HEK293 (cell line): ENCODE measurements at regions not wholly inside any gene's neighbourhood (a gene's known extent, or its start where the extent isn't known, plus 50 kb on each side); places are given as distances from the start of the nearest gene placed in this dataset.

Source experiments
- CTCF ChIA-PET: fragments of 350-600 bp; formaldehyde crosslinking; extraction: SDS; loops from one replicate; lab custom pipeline; 2021; ENCODE audit warnings: antibody characterized with exemption; lab: Yijun Ruan, JAX
- POLR2A ChIA-PET: fragments of 300-600 bp; formaldehyde crosslinking; extraction: SDS; loops from one replicate; lab custom pipeline; 2020; ENCODE audit warnings: antibody characterized with exemption, inconsistent platforms; lab: Yijun Ruan, JAX
- H3K27ac ChIP-seq: fragments of 200-500 bp; sonication (Bioruptor generic); 2 replicates; pipeline ENCODE4 v1.5.1; 2014; ENCODE audit warnings: low read depth, low read length, control low read depth, inconsistent platforms; ENCODE audit errors: extremely low read depth
- H3K36me3 ChIP-seq, 2 experiments: fragments of 200-500 bp in 1 of 2; sonication (Bioruptor generic) in 1 of 2; 1 replicate in 1 of 2; 2 replicates in 1 of 2; pipeline ENCODE4 v1.5.1; 2014 to 2017; ENCODE audit warnings: inconsistent platforms in 2 of 2, low read length in 2 of 2; ENCODE audit not compliant: control insufficient read depth in 2 of 2, insufficient read depth in 1 of 2
- H3K4me1 ChIP-seq: fragments of 200-500 bp; sonication (Bioruptor generic); 2 replicates; pipeline ENCODE4 v1.5.1; 2014; ENCODE audit warnings: mild to moderate bottlenecking, low read length, inconsistent platforms; ENCODE audit not compliant: control insufficient read depth, insufficient read depth
- H3K4me3 ChIP-seq: 2 replicates; pipeline ENCODE4 v1.5.1; 2011; ENCODE audit warnings: low read depth, mild to moderate bottlenecking, control low read depth, low read length, moderate library complexity
- H3K9me3 ChIP-seq: fragments of 200-500 bp; sonication (Bioruptor generic); 2 replicates; pipeline ENCODE4 v1.5.1; 2014; ENCODE audit warnings: low read depth, low read length, inconsistent platforms; ENCODE audit not compliant: control insufficient read depth, insufficient read depth
- AEBP2 ChIP-seq: fragments of 450-650 bp; formaldehyde crosslinking; IDR thresholded peaks from 2 replicates; pipeline ENCODE4 v1.5.1; 2016; ENCODE audit warnings: missing biosample characterization, missing genetic modification characterization, borderline replicate concordance
- EGR2 ChIP-seq: fragments of 450-650 bp; formaldehyde crosslinking; IDR thresholded peaks from 2 replicates; pipeline ENCODE4 v1.5.1; 2016; ENCODE audit warnings: low read depth, missing biosample characterization, missing genetic modification characterization
- KLF10 ChIP-seq: fragments of 450-650 bp; IDR thresholded peaks from 2 replicates; pipeline ENCODE4 v1.5.1; 2018; ENCODE audit warnings: missing biosample characterization, mild to moderate bottlenecking, missing genetic modification characterization
- KLF16 ChIP-seq: fragments of 450-650 bp; formaldehyde crosslinking; IDR thresholded peaks from 2 replicates; pipeline ENCODE4 v1.5.1; 2017; ENCODE audit warnings: missing biosample characterization, missing genetic modification characterization
- MEIS1 ChIP-seq: sonication (generic); formaldehyde crosslinking; IDR thresholded peaks from 2 replicates; pipeline ENCODE4 v1.8.1; 2022; ENCODE audit warnings: missing genetic modification reagents, mild to moderate bottlenecking, borderline replicate concordance
- ZBTB11 ChIP-seq: fragments of 450-650 bp; formaldehyde crosslinking; conservative IDR thresholded peaks from 2 replicates; pipeline ENCODE4 v1.5.1; 2016; ENCODE audit warnings: low read depth, missing biosample characterization, missing genetic modification characterization
- ZBTB26 ChIP-seq: fragments of 450-650 bp; formaldehyde crosslinking; optimal IDR thresholded peaks from 2 replicates; pipeline ENCODE3; 2016; ENCODE audit warnings: missing biosample characterization, mild to moderate bottlenecking, missing genetic modification characterization
- ZEB2 ChIP-seq: fragments of 450-650 bp; formaldehyde crosslinking; IDR thresholded peaks from 2 replicates; pipeline ENCODE4 v1.5.1; 2016; ENCODE audit warnings: missing biosample characterization, missing genetic modification characterization
- ZNF10 ChIP-seq: fragments of 450-650 bp; formaldehyde crosslinking; IDR thresholded peaks from 2 replicates; pipeline ENCODE4 v1.5.1; 2017; ENCODE audit warnings: missing biosample characterization, missing genetic modification characterization
- ZNF140 ChIP-seq: fragments of 450-650 bp; formaldehyde crosslinking; IDR thresholded peaks from 2 replicates; pipeline ENCODE4 v1.5.1; 2016; ENCODE audit warnings: missing biosample characterization, missing genetic modification characterization
- ZNF184 ChIP-seq: fragments of 450-650 bp; IDR thresholded peaks from 2 replicates; pipeline ENCODE4 v1.5.1; 2018; ENCODE audit warnings: missing biosample characterization, mild to moderate bottlenecking, missing genetic modification characterization
- ZNF221 ChIP-seq: fragments of 450-650 bp; formaldehyde crosslinking; IDR thresholded peaks from 2 replicates; pipeline ENCODE4 v1.5.1; 2017; ENCODE audit warnings: missing biosample characterization, missing genetic modification characterization, borderline replicate concordance
- ZNF280C ChIP-seq: fragments of 450-650 bp; formaldehyde crosslinking; IDR thresholded peaks from 2 replicates; pipeline ENCODE4 v1.5.1; 2016; ENCODE audit warnings: missing biosample characterization, missing genetic modification characterization
- ZNF280D ChIP-seq: fragments of 450-650 bp; formaldehyde crosslinking; IDR thresholded peaks from 2 replicates; pipeline ENCODE4 v1.5.1; 2016; ENCODE audit warnings: missing biosample characterization, missing genetic modification characterization
- ZNF350 ChIP-seq: fragments of 450-650 bp; formaldehyde crosslinking; IDR thresholded peaks from 2 replicates; pipeline ENCODE4 v1.5.0; 2017; ENCODE audit warnings: missing biosample characterization, mild to moderate bottlenecking, missing genetic modification characterization
- ZNF354C ChIP-seq: fragments of 450-650 bp; formaldehyde crosslinking; IDR thresholded peaks from 2 replicates; pipeline ENCODE4 v1.5.1; 2016; ENCODE audit warnings: missing biosample characterization, missing genetic modification characterization, low read depth, borderline replicate concordance
- ZNF362 ChIP-seq: fragments of 450-650 bp; formaldehyde crosslinking; IDR thresholded peaks from 2 replicates; pipeline ENCODE4 v1.5.1; 2016; ENCODE audit warnings: missing biosample characterization, missing genetic modification characterization
- ZNF48 ChIP-seq: fragments of 450-650 bp; formaldehyde crosslinking; IDR thresholded peaks from 2 replicates; pipeline ENCODE4 v1.5.1; 2016; ENCODE audit warnings: missing biosample characterization, missing genetic modification characterization
- ZNF514 ChIP-seq: fragments of 450-650 bp; formaldehyde crosslinking; IDR thresholded peaks from 2 replicates; pipeline ENCODE4 v1.5.1; 2016; ENCODE audit warnings: missing biosample characterization, missing genetic modification characterization
- ZNF777 ChIP-seq: fragments of 450-650 bp; formaldehyde crosslinking; IDR thresholded peaks from 2 replicates; pipeline ENCODE4 v1.5.1; 2017; ENCODE audit warnings: missing biosample characterization, missing genetic modification characterization, borderline replicate concordance

GRCh38 chr2:217477583-217477982, 525.2 kb downstream of the TNS1 start:
- H3K27ac ChIP-seq: no peak overlapping the region
- ChIA-PET CTCF (interaction anchor here (0.7 to 0.8 kb wide), 2 partner anchors 370 to 795 kb away, joined by 3 to 4 read pairs; no protein-coding TSS in a partner anchor), POLR2A (no interaction called here)
- H3K9me3 ChIP-seq: no peaks in the 10 kb centered on the region
- no peaks in the 10 kb centered on the region for H3K4me1 ChIP-seq
- TF ChIP-seq ZNF280D (tag by site-specific recombination) (no peak), EGR2 (tag by site-specific recombination) (no peak), ZNF140 (tag by site-specific recombination) (no peak), ZBTB26 (tag by site-specific recombination) (no peak), ZNF221 (no peak), ZEB2 (no peak), MEIS1 (CRISPR knock-in tag) (no peak), ZNF280C (tag by site-specific recombination) (no peak), ZBTB11 (tag by site-specific recombination) (no peak), ZNF48 (tag by site-specific recombination) (no peak), ZNF10 (tag by site-specific recombination) (no peak), ZNF362 (tag by site-specific recombination) (no peak), ZNF354C (no peak), AEBP2 (tag by site-specific recombination) (no peak), ZNF350 (tag by site-specific recombination) (no peak), ZNF514 (tag by site-specific recombination) (no peak), KLF10 (tag by site-specific recombination) (no peak), KLF16 (no peak), ZNF777 (tag by site-specific recombination) (no peak), ZNF184 (no peak)
- no peak overlapping the region for H3K4me3 ChIP-seq
- H3K36me3 ChIP-seq: no peaks in the 10 kb centered on the region
